Hepatic stellate cell (primary cell): ENCODE measurements at regions not wholly inside any gene's neighbourhood (a gene's known extent, or its start where the extent isn't known, plus 50 kb on each side); places are given as distances from the start of the nearest gene placed in this dataset.

Source experiments
- DNase-seq: peaks from one replicate; pipeline ENCODE4 v3.0.0; 2011; ENCODE audit warnings: low spot score

- no peak for DNase-seq
Observed at GRCh38 chr1:37391211-37392011, 83.0 kb upstream of the ZC3H12A start.

GRCh38 chr1:37392051-37392450, 82.3 kb upstream of the ZC3H12A start:
- no peak for DNase-seq

- no peak for DNase-seq
Observed at GRCh38 chr1:37393173-37394120, 80.9 kb upstream of the ZC3H12A start.

GRCh38 chr1:37394574-37395464, 79.6 kb upstream of the ZC3H12A start:
- DNase-seq = no peak

- DNase-seq = no peak
Observed at GRCh38 chr1:37398096-37398495, 76.3 kb upstream of the ZC3H12A start.

GRCh38 chr1:37399205-37399604, 75.2 kb upstream of the ZC3H12A start:
- no peak for DNase-seq

- DNase-seq = no peak
Observed at GRCh38 chr1:37399830-37400464, 74.4 kb upstream of the ZC3H12A start.

- no peak for DNase-seq
Observed at GRCh38 chr1:37400466-37401225, 73.7 kb upstream of the ZC3H12A start.

GRCh38 chr1:37403166-37403565, 71.2 kb upstream of the ZC3H12A start:
- no peak for DNase-seq

- DNase-seq = no peak
Observed at GRCh38 chr1:37404711-37405110, 69.7 kb upstream of the ZC3H12A start.

- no peak for DNase-seq
Observed at GRCh38 chr1:37410105-37410504, 64.3 kb upstream of the ZC3H12A start.

GRCh38 chr1:37410815-37411214, 63.6 kb upstream of the ZC3H12A start:
- DNase-seq = no peak

- DNase-seq = no peak
Observed at GRCh38 chr1:37415611-37416244, 58.7 kb upstream of the ZC3H12A start.

GRCh38 chr1:37420456-37420855, 53.9 kb upstream of the ZC3H12A start:
- no peak for DNase-seq

- DNase-seq = no peak
Observed at GRCh38 chr1:37423810-37424209, 50.6 kb upstream of the ZC3H12A start.

GRCh38 chr1:37424523-37424922, 49.9 kb upstream of the ZC3H12A start:
- DNase-seq = no peak
